Calu3 (cell line): ENCODE measurements at regions not wholly inside any gene's neighbourhood (a gene's known extent, or its start where the extent isn't known, plus 50 kb on each side); places are given as distances from the start of the nearest gene placed in this dataset.

Experiments
- BruUV-seq: library from RNA; stranded (reverse); fragments of 400-500 nt; replicated peaks from 2 replicates; lab custom pipeline; 2021; lab: Mats Ljungman, UMichigan
- CTCF ChIA-PET: fragments of 300-600 bp; sonication (Branson Sonifier 250); formaldehyde crosslinking; loops from one replicate; lab custom pipeline; 2022; ENCODE audit warnings: antibody characterized with exemption; lab: Charles Lee
- DNase-seq: peaks from one replicate; pipeline ENCODE4 v3.0.0; 2022
- H3K27ac Mint-ChIP-seq: one replicate; pipeline ENCODE4 v1.8.0; 2022; ENCODE audit warnings: mixed read lengths; ENCODE audit not compliant: unreplicated experiment
- H3K27me3 Mint-ChIP-seq: one replicate; pipeline ENCODE4 v1.8.0; 2022; ENCODE audit warnings: mixed read lengths; ENCODE audit not compliant: unreplicated experiment
- H3K36me3 Mint-ChIP-seq: one replicate; pipeline ENCODE4 v1.8.0; 2022; ENCODE audit warnings: mild to moderate bottlenecking, moderate library complexity, mixed read lengths; ENCODE audit not compliant: insufficient read depth, unreplicated experiment
- H3K4me1 Mint-ChIP-seq: one replicate; pipeline ENCODE4 v1.8.0; 2022; ENCODE audit warnings: mild to moderate bottlenecking, low read depth, mixed read lengths; ENCODE audit not compliant: unreplicated experiment
- H3K4me3 Mint-ChIP-seq: one replicate; pipeline ENCODE4 v1.8.0; 2022; ENCODE audit warnings: mild to moderate bottlenecking, low read depth, moderate library complexity, mixed read lengths; ENCODE audit not compliant: unreplicated experiment
- H3K9me3 Mint-ChIP-seq: one replicate; pipeline ENCODE4 v1.8.0; 2022; ENCODE audit warnings: low read depth, mixed read lengths; ENCODE audit not compliant: unreplicated experiment
- intact Hi-C: fragments of 100-400 bp; cut with micrococcal nuclease; formaldehyde crosslinking; loops from one replicate; pipeline ENCODE4 v1.10.0; 2022; ENCODE audit not compliant: unreplicated experiment
- TF ChIP-seq, protein P1 (sequence below): fragments of 200-600 bp; IDR thresholded peaks from one replicate; pipeline ENCODE4 v1.8.0; 2022; ENCODE audit warnings: antibody characterized with exemption; ENCODE audit not compliant: unreplicated experiment

DNA sequence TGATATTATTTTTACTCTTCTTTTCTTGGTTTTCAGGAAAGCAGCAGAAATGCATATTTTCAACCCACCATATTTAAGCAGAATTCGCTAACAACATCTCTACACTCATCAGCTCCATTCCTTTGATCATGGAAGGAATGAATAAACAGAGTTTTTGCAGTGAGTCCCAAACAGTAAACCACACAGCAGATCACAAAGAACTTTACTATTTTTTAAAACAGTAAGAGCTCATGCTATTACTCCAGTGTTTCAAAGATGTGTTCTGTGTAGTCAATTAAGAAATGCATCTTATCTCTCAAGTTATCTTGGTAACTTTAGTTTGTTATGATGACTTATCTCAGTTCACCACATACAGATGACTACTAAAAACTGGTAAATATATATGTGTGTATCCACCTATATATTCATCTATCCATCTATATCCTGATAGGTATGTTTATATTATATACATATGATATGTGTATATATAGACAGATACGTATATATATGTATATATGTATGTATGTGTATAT, 843.5 kb downstream of the BCL11B start:
- no peaks in the 10 kb centered on the region for H3K27me3 Mint-ChIP-seq
- CTCF ChIA-PET = no interaction called here
- H3K4me1 Mint-ChIP-seq = no peaks in the 10 kb centered on the region

DNA sequence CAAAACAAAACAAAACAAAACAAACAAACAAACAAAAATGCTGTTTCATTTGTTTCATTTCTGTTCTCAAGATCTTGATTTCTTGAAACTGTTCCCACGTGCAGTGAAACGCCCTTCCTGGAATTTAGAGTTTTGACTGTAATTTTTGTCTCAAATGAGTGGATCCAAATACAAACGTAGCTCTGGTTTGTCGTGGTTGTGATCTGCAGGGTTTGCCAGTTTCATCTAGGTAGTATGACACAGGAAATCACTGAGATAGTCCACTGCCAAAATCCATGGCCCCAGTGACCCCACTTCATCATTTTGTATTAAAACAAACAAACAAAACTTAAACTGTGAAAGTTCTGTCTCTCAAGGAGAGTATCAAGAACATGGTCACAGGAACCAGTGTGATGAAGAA, 838.6 kb downstream of the BCL11B start:
- no peak for DNase-seq
- CTCF ChIA-PET = no interaction called here
- Mint-ChIP-seq H3K4me3 (no peak overlapping the region), H3K27me3 (no peaks in the 10 kb centered on the region), H3K4me1 (no peaks in the 10 kb centered on the region), H3K27ac (no peak overlapping the region), H3K9me3 (peaks cover 10% of the 10 kb centered on the region), H3K36me3 (no peaks in the 10 kb centered on the region)
- TF ChIP-seq, protein P1, sequence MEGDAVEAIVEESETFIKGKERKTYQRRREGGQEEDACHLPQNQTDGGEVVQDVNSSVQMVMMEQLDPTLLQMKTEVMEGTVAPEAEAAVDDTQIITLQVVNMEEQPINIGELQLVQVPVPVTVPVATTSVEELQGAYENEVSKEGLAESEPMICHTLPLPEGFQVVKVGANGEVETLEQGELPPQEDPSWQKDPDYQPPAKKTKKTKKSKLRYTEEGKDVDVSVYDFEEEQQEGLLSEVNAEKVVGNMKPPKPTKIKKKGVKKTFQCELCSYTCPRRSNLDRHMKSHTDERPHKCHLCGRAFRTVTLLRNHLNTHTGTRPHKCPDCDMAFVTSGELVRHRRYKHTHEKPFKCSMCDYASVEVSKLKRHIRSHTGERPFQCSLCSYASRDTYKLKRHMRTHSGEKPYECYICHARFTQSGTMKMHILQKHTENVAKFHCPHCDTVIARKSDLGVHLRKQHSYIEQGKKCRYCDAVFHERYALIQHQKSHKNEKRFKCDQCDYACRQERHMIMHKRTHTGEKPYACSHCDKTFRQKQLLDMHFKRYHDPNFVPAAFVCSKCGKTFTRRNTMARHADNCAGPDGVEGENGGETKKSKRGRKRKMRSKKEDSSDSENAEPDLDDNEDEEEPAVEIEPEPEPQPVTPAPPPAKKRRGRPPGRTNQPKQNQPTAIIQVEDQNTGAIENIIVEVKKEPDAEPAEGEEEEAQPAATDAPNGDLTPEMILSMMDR = no peak
- intact Hi-C loops = no loop called here
- no TSS peak for BruUV-seq

More for the DNA sequence above, 843.5 kb downstream of the BCL11B start:
- intact Hi-C loops = no loop called here
- TF ChIP-seq, protein P1 = no peak
- peaks cover 21% of the 10 kb centered on the region for H3K9me3 Mint-ChIP-seq
- H3K4me3 Mint-ChIP-seq = no peak overlapping the region
- DNase-seq = no peak
- H3K36me3 Mint-ChIP-seq = no peaks in the 10 kb centered on the region
- BruUV-seq = no TSS peak
- H3K27ac Mint-ChIP-seq = no peak overlapping the region

DNA sequence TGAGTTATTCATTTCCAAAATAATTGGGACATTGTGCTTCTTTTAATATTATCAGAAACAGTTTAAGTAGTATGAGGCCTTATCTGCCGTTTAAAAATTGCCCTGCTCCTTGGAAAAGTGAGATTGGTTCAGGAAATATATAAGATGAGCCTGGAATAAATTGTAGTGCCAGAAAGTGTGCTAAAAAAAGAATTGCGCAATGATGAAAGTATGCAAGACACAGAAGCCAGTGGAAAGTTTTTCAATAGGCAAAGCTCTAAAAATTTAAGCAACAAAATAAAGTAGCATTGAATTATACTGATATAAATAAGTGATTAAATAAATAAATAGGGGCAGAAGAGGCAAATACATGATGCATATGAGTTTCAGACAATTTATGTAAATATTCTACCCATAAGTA, 834.9 kb downstream of the BCL11B start:
- intact Hi-C loops = no loop called here
- TF ChIP-seq, protein P1 = no peak
- no peaks in the 10 kb centered on the region for H3K4me1 Mint-ChIP-seq
- H3K4me3 Mint-ChIP-seq = no peak overlapping the region
- DNase-seq = no peak
- H3K36me3 Mint-ChIP-seq = no peaks in the 10 kb centered on the region
- peaks cover 6% of the 10 kb centered on the region for H3K9me3 Mint-ChIP-seq
- CTCF ChIA-PET = no interaction called here
- H3K27ac Mint-ChIP-seq = no peak overlapping the region
- BruUV-seq = no TSS peak
- no peaks in the 10 kb centered on the region for H3K27me3 Mint-ChIP-seq

DNA sequence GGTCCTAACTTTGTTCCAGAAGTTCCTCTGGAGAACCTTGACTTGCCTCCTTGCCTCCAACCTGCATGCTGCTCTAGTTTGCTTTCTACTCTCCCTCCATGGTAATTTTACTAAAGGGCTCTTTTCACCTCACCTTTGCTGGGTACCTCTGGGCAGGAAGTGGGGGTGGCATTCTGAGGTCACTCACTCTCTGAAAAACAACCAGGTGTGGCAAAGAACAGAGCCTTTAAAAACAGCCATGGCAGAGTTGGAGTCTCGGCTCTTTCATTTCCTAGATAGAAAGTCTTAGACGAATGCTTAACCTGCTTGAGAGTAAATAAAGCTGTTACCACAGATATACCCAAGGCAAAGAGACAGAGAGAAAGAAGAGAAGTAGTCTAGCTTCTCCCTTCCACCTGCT, 827.9 kb downstream of the BCL11B start:
- Mint-ChIP-seq H3K4me1 (no peaks in the 10 kb centered on the region), H3K27me3 (no peaks in the 10 kb centered on the region), H3K9me3 (no peaks in the 10 kb centered on the region), H3K36me3 (no peaks in the 10 kb centered on the region), H3K4me3 (no peak overlapping the region), H3K27ac (no peak overlapping the region)
- CTCF ChIA-PET = no interaction called here
- TF ChIP-seq, protein P1 = no peak
- intact Hi-C loops = no loop called here
- BruUV-seq = no TSS peak
- no peak for DNase-seq
